ENCODE measurements at regions not wholly inside any gene's neighbourhood (a gene's known extent, or its start where the extent isn't known, plus 50 kb on each side); places are given as distances from the start of the nearest gene placed in this dataset.

DNA sequence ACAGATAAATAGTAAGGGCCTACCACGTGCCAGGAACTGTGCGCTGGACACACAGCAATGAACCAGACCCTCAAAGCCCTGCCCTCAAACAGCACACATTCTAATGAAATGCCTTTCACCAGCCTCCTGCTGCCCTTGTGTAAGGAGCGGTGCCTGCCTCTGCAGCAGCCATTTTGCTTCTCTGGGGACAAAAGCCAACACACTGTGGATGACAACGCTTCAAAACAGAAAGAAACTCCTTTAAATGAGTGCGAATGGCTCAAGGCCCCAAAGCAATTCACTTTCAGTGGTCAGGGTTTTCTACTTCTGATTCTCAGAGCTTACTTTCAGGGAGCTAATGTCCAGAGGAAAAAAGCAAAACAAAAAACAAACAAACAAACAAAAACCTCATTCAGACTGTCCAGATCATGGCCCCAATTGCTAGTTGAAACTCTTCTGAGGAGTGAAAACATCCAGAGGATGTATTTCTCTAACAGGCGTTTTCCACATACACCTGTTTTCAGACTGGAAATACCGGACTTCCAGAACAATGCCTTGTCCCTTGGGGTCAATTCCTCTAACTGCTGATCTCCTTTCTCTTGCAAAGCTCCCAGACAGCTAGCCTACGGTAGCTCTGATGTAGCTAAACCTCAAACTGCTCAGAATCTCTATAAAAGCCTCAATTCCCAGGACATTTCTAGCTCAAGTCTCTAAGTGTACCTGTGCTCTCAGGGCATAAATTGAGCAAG lies 323.3 kb upstream of the ZNF521 start:
- no peaks in the 10 kb centered on the region for H3K9me3 ChIP-seq
- no peak overlapping the region for H3K27ac ChIP-seq
- TF ChIP-seq, protein P1, sequence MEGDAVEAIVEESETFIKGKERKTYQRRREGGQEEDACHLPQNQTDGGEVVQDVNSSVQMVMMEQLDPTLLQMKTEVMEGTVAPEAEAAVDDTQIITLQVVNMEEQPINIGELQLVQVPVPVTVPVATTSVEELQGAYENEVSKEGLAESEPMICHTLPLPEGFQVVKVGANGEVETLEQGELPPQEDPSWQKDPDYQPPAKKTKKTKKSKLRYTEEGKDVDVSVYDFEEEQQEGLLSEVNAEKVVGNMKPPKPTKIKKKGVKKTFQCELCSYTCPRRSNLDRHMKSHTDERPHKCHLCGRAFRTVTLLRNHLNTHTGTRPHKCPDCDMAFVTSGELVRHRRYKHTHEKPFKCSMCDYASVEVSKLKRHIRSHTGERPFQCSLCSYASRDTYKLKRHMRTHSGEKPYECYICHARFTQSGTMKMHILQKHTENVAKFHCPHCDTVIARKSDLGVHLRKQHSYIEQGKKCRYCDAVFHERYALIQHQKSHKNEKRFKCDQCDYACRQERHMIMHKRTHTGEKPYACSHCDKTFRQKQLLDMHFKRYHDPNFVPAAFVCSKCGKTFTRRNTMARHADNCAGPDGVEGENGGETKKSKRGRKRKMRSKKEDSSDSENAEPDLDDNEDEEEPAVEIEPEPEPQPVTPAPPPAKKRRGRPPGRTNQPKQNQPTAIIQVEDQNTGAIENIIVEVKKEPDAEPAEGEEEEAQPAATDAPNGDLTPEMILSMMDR (IDR thresholded peaks at IDR 0.05): no peak
- DNase-seq: no peak
- H3K36me3 ChIP-seq: no peaks in the 10 kb centered on the region
- H3K27me3 ChIP-seq: no peaks in the 10 kb centered on the region
- no peaks in the 10 kb centered on the region for H3K4me1 ChIP-seq
- no peak for ATAC-seq
- no peak overlapping the region for H3K4me3 ChIP-seq
- intact Hi-C loops (cut with DNase I): no loop called here

- DNase-seq (no peak), ATAC-seq (no peak)
- no peaks in the 10 kb centered on the region for H3K27me3 ChIP-seq
- H3K9me3 ChIP-seq: no peaks in the 10 kb centered on the region
- H3K27ac ChIP-seq: no peak overlapping the region
- no peaks in the 10 kb centered on the region for H3K36me3 ChIP-seq
- no peaks in the 10 kb centered on the region for H3K4me1 ChIP-seq
- intact Hi-C loops (cut with DNase I): no loop called here
- H3K4me3 ChIP-seq: no peak overlapping the region
- TF ChIP-seq, protein P1 (IDR thresholded peaks at IDR 0.05): no peak
Observed at GRCh38 chr18:25674183-25674582, 322.2 kb upstream of the ZNF521 start.

GRCh38 chr18:25672490-25672889 lies 320.5 kb upstream of the ZNF521 start:
- no peak overlapping the region for H3K4me3 ChIP-seq
- H3K4me1 ChIP-seq: no peaks in the 10 kb centered on the region
- intact Hi-C loops (cut with DNase I): no loop called here
- no peaks in the 10 kb centered on the region for H3K36me3 ChIP-seq
- no peak overlapping the region for H3K27ac ChIP-seq
- H3K9me3 ChIP-seq: no peaks in the 10 kb centered on the region
- no peaks in the 10 kb centered on the region for H3K27me3 ChIP-seq
- ATAC-seq (no peak), DNase-seq (no peak)
- TF ChIP-seq, protein P1 (IDR thresholded peaks at IDR 0.05): no peak

- Histone ChIP-seq H3K27ac (no peak overlapping the region), H3K4me3 (no peak overlapping the region), H3K36me3 (no peaks in the 10 kb centered on the region), H3K4me1 (no peaks in the 10 kb centered on the region), H3K27me3 (no peaks in the 10 kb centered on the region), H3K9me3 (no peaks in the 10 kb centered on the region)
- TF ChIP-seq, protein P1 (IDR thresholded peaks at IDR 0.05): no peak
- ATAC-seq (no peak), DNase-seq (no peak)
- intact Hi-C loops (cut with DNase I): no loop called here
Observed at GRCh38 chr18:25669741-25670140, 317.8 kb upstream of the ZNF521 start.

GRCh38 chr18:25662272-25662671 lies 310.3 kb upstream of the ZNF521 start:
- Histone ChIP-seq H3K27ac (no peak overlapping the region), H3K4me1 (no peaks in the 10 kb centered on the region), H3K27me3 (no peaks in the 10 kb centered on the region), H3K4me3 (no peak overlapping the region), H3K36me3 (no peaks in the 10 kb centered on the region), H3K9me3 (no peaks in the 10 kb centered on the region)
- TF ChIP-seq, protein P1 (IDR thresholded peaks at IDR 0.05): no peak
- DNase-seq (no peak), ATAC-seq (no peak)
- intact Hi-C loops (cut with DNase I): no loop called here

DNA sequence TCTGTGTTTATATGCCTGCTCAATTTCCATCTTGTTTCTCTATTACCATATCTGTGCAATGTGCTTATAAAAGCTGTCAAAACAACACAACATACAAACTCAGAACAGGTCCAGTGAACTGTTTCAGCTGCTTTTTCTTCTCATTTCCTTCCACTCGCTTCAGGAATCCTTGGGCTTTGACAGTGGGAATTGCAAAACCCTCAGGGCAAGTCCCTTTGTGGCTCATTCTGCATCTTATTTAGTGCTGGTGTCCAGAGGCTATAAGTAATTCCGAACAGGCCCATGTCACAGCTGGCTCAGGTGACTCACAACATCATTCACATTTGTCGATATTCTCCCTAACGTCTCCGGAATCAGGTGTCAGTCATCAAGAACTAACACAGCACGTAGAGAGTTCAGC lies 309.9 kb upstream of the ZNF521 start:
- Histone ChIP-seq H3K27me3 (no peaks in the 10 kb centered on the region), H3K27ac (no peak overlapping the region), H3K9me3 (no peaks in the 10 kb centered on the region), H3K4me3 (no peak overlapping the region), H3K4me1 (no peaks in the 10 kb centered on the region), H3K36me3 (no peaks in the 10 kb centered on the region)
- DNase-seq: no peak
- TF ChIP-seq, protein P1 (IDR thresholded peaks at IDR 0.05): no peak
- ATAC-seq: no peak
- intact Hi-C loops (cut with DNase I): no loop called here

All from upper lobe of right lung (tissue), 1 donor.